ENCODE measurements at regions not wholly inside any gene's neighbourhood (a gene's known extent, or its start where the extent isn't known, plus 50 kb on each side); places are given as distances from the start of the nearest gene placed in this dataset.

GRCh38 chr21:28587748-28588147 is 404.9 kb downstream of the LTN1 start:
- TF ChIP-seq CTCF (IDR thresholded peaks at IDR 0.05), result no peak
- TF ChIP-seq POLR2A (IDR thresholded peaks at IDR 0.05), result no peak
